Lung (tissue), 11 donors: ENCODE measurements at regions not wholly inside any gene's neighbourhood (a gene's known extent, or its start where the extent isn't known, plus 50 kb on each side); places are given as distances from the start of the nearest gene placed in this dataset.

ENCODE experiments used
- ATAC-seq: fragments of 200-7000 bp; cut with Tn5 transposase; one replicate; pipeline ENCODE4 v1.9.1; 2020; ENCODE audit warnings: moderate number of reproducible peaks; ENCODE audit not compliant: insufficient read depth, low FRiP score
- DNase-seq, 3 donors: peaks; one replicate each; pipeline ENCODE4 v3.0.0-alpha.2; 2013 to 2017
- H3K27ac ChIP-seq, 2 donors: one replicate each; pipeline ENCODE4 v1.5.1; 2013; ENCODE audit warnings: mild to moderate bottlenecking in 2 of 2, moderate library complexity in 2 of 2, control low read depth in 1 of 2, inconsistent platforms in 1 of 2, low read depth in 1 of 2, low read length in 1 of 2
- H3K27me3 ChIP-seq, 3 donors: one replicate each; pipeline ENCODE4 v1.5.1; 2013; ENCODE audit warnings: low read length in 2 of 3; ENCODE audit not compliant: control insufficient read depth in 3 of 3, insufficient read depth in 3 of 3
- H3K36me3 ChIP-seq, 4 donors: one replicate each; pipeline ENCODE4 v1.5.1; 2013; ENCODE audit warnings: low read length in 4 of 4, mild to moderate bottlenecking in 1 of 4, moderate library complexity in 1 of 4; ENCODE audit not compliant: control insufficient read depth in 4 of 4, insufficient read depth in 4 of 4
- H3K4me1 ChIP-seq, 5 donors: one replicate each; pipeline ENCODE4 v1.5.1; 2013; ENCODE audit warnings: low read length in 5 of 5, mild to moderate bottlenecking in 2 of 5, moderate library complexity in 1 of 5; ENCODE audit not compliant: control insufficient read depth in 5 of 5, insufficient read depth in 5 of 5
- H3K4me3 ChIP-seq: one replicate; pipeline ENCODE4 v1.5.1; 2013; ENCODE audit warnings: mild to moderate bottlenecking, control low read depth, moderate library complexity
- H3K9ac ChIP-seq, 2 donors: one replicate each; pipeline ENCODE4 v1.5.1; 2013; ENCODE audit warnings: low read length in 2 of 2, control low read depth in 1 of 2; ENCODE audit not compliant: insufficient read depth in 1 of 2
- H3K9me3 ChIP-seq, 4 donors: one replicate each; pipeline ENCODE4 v1.5.1; 2013; ENCODE audit warnings: low read length in 3 of 4, mild to moderate bottlenecking in 1 of 4, moderate library complexity in 1 of 4; ENCODE audit not compliant: control insufficient read depth in 4 of 4, insufficient read depth in 3 of 4
- whole genome bisulfite sequencing, 2 donors: extraction: QIAGEN DNeasy Blood & Tissue Kit; methylation state at CpG; one replicate each; pipeline ENCODE4 v1.1.7; 2013; 5-methylcytosine and 5-hydroxymethylcytosine counted together
- TF ChIP-seq, protein P1 (sequence below): IDR thresholded peaks from 2 replicates; pipeline ENCODE4 v1.5.1; 2012; ENCODE audit warnings: mild to moderate bottlenecking; ENCODE audit errors: control extremely low read depth, extremely low read depth
- donor health status: control.
- donor health status: control.
- donor health status: Bipolar disorder and iron deficiency.
- donor health status: healthy.
- donor health status: DM: yes; HTN: yes; CAD: no.

DNA sequence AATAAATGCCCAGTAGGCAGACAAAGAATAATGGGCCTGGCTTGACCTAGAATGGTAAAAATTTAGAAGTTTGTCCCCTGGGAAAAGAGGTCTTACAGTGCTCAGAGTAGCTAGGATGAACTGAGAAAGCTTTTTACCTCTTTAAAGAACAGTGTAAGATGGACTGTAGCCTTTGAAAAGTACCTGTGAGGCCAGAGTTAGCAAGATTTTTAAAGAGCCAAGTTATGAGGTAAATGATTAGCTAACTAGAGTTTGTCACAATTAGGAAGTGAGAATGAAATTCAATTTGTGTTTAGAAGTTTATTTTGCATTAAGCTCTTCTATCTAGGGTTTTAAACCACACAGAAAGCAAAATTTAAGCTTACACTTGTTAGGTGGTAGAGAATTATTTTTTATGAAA lies 480.9 kb downstream of the ZIC1 start:
- Histone ChIP-seq H3K27ac (no peak overlapping the region), H3K36me3 (no peaks in the 10 kb centered on the region), H3K4me1 (no peaks in the 10 kb centered on the region), H3K4me3 (no peak overlapping the region), H3K9ac (no peak overlapping the region), H3K27me3 (no peaks in the 10 kb centered on the region), H3K9me3 (no peaks in the 10 kb centered on the region)
- TF ChIP-seq, protein P1, sequence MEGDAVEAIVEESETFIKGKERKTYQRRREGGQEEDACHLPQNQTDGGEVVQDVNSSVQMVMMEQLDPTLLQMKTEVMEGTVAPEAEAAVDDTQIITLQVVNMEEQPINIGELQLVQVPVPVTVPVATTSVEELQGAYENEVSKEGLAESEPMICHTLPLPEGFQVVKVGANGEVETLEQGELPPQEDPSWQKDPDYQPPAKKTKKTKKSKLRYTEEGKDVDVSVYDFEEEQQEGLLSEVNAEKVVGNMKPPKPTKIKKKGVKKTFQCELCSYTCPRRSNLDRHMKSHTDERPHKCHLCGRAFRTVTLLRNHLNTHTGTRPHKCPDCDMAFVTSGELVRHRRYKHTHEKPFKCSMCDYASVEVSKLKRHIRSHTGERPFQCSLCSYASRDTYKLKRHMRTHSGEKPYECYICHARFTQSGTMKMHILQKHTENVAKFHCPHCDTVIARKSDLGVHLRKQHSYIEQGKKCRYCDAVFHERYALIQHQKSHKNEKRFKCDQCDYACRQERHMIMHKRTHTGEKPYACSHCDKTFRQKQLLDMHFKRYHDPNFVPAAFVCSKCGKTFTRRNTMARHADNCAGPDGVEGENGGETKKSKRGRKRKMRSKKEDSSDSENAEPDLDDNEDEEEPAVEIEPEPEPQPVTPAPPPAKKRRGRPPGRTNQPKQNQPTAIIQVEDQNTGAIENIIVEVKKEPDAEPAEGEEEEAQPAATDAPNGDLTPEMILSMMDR = no peak
- DNase-seq (peak in 1 of 3 donors; percentile 5), ATAC-seq (no peak)

DNA sequence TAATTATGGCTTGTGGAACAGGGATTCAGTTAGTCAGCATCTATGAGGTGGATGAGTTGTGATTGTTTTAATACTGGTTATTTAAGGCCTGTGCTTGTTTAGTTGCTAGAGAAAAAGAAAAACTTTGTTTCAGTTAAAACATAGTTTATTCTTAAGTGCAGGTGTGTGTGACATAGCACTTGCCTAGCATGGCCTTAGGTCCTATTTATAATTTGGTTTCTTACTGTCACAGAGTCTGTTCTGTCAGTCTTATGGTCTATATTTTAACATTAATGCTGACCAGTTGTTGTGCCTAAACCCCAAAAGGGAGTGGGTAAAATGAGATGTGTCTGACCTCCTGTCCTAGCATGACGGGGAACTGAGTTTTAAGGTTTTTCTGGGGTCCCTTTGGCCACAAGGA lies 486.3 kb downstream of the ZIC1 start:
- H3K4me3 ChIP-seq = no peak overlapping the region
- TF ChIP-seq, protein P1 = no peak
- no peaks in the 10 kb centered on the region for H3K4me1 ChIP-seq
- peaks cover 0 to under 1% (median 0%) of the 10 kb centered on the region in 4 donors for H3K9me3 ChIP-seq
- H3K27ac ChIP-seq = no peak overlapping the region
- DNase-seq (no peak), ATAC-seq (no peak)
- no peaks in the 10 kb centered on the region for H3K36me3 ChIP-seq
- no peak overlapping the region for H3K9ac ChIP-seq
- WGBS, 2 donors = 41 to 82% methylated on average over 1 of the region's 1 CpG
- no peaks in the 10 kb centered on the region for H3K27me3 ChIP-seq

DNA sequence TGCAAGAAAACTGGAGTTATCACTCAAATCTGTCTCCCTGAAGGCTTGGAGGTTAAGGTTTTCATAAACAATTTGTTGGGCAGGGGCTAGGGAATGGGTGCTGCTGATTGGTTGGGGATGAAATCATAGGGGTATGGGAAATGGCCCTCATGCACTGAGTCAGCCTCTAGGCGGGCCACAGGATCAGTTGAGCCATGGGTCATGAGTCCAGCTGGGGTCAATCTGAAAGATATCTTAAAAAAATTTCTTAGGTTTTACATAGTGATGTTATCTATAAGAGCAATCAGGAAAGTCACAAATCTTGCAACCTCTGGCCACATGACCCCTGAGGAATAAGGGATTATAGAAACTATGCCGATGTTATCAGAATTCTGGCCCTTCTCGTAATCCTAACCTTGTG lies 491.7 kb downstream of the ZIC1 start:
- H3K9me3 ChIP-seq = peaks cover 0 to 7% (median 2%) of the 10 kb centered on the region in 4 donors
- ATAC-seq = no peak
- TF ChIP-seq, protein P1 = no peak
- no peaks in the 10 kb centered on the region for H3K4me1 ChIP-seq
- H3K27me3 ChIP-seq = no peaks in the 10 kb centered on the region
- no peak for DNase-seq
- H3K27ac ChIP-seq = no peak overlapping the region
- no peak overlapping the region for H3K9ac ChIP-seq
- no peaks in the 10 kb centered on the region for H3K36me3 ChIP-seq
- H3K4me3 ChIP-seq = no peak overlapping the region
- 83 to 94% methylated on average over 3 of the region's 3 CpGs for WGBS, 2 donors

DNA sequence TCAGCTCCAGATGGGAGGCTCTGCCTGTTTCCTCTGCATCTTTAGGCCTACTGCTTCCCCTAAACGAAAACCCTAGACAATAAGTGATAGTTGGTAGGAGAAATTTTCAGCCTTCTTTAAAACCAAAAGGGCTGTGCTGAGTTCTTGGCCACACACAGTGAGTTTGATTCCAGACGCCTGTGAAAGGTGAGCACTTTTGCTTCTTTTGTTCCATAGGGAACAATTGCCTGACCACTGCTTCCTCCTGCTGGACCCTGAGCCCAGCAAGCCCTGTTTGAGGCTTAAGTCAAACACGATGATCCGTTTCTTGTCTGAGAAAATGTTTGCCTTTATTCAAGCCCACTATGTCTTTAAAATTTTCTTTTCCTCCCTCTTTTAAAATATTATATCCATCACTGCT lies 493.9 kb downstream of the ZIC1 start:
- Histone ChIP-seq H3K27me3 (no peaks in the 10 kb centered on the region), H3K27ac (no peak overlapping the region), H3K9ac (no peak overlapping the region), H3K4me1 (no peaks in the 10 kb centered on the region), H3K36me3 (no peaks in the 10 kb centered on the region), H3K9me3 (peaks cover 0 to 7% (median 2%) of the 10 kb centered on the region in 4 donors), H3K4me3 (no peak overlapping the region)
- ATAC-seq = no peak
- WGBS, 2 donors = 50 to 60% methylated on average over 4 of the region's 4 CpGs
- TF ChIP-seq, protein P1 = no peak
- DNase-seq = no peak
